ENCODE measurements at regions not wholly inside any gene's neighbourhood (a gene's known extent, or its start where the extent isn't known, plus 50 kb on each side); places are given as distances from the start of the nearest gene placed in this dataset.

DNA sequence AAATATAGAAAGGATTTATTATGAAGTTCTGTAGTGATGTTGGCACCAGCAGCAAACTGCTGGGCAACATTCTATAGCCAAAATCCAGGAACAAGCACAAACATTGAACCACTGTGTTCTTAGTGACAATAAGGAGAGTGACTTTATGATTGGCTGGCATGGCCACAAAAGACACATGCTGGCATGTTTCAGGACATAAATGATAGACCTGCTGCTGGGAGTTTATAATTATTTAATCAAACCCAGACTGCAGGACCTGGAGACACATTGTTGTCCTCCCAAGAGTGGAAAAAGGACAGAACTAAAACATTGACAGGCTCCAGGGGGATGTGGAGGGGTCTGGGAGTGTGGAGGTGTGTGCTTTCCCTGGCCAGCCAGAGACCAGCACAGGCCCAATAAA is 255.3 kb upstream of the LRTM1 start:
- TF ChIP-seq, protein P1, sequence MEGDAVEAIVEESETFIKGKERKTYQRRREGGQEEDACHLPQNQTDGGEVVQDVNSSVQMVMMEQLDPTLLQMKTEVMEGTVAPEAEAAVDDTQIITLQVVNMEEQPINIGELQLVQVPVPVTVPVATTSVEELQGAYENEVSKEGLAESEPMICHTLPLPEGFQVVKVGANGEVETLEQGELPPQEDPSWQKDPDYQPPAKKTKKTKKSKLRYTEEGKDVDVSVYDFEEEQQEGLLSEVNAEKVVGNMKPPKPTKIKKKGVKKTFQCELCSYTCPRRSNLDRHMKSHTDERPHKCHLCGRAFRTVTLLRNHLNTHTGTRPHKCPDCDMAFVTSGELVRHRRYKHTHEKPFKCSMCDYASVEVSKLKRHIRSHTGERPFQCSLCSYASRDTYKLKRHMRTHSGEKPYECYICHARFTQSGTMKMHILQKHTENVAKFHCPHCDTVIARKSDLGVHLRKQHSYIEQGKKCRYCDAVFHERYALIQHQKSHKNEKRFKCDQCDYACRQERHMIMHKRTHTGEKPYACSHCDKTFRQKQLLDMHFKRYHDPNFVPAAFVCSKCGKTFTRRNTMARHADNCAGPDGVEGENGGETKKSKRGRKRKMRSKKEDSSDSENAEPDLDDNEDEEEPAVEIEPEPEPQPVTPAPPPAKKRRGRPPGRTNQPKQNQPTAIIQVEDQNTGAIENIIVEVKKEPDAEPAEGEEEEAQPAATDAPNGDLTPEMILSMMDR (IDR thresholded peaks at IDR 0.05 in 8 of 11, conservative IDR thresholded peaks at IDR 0.05 in 3 of 11), result no peak
- TF ChIP-seq POLR2A (IDR thresholded peaks at IDR 0.05), result no peak
- TF ChIP-seq POLR2AphosphoS5 (IDR thresholded peaks at IDR 0.05), result no peak

Measured in spleen (tissue), 7 donors.